Activated naive CD4-positive, alpha-beta T cell treated with anti-CD3 and anti-CD28 coated beads, Interleukin-2, amount 10 ng/mL, durations not matched to agents 7 days and 5 days (primary cell): ENCODE measurements at regions not wholly inside any gene's neighbourhood (a gene's known extent, or its start where the extent isn't known, plus 50 kb on each side); places are given as distances from the start of the nearest gene placed in this dataset.

Experiments used
- CTCF ChIA-PET: fragments of 350-600 bp; sonication (Branson Sonifier 250); formaldehyde crosslinking; loops from one replicate; lab custom pipeline; 2021; ENCODE audit warnings: antibody characterized with exemption; lab: Charles Lee
- DNase-seq: peaks from one replicate; pipeline ENCODE4 v3.0.0-alpha.2; 2020
- H3K27ac Mint-ChIP-seq: one replicate; pipeline ENCODE4 v1.8.0; 2021; ENCODE audit warnings: mild to moderate bottlenecking, moderate library complexity, mixed read lengths
- H3K27me3 Mint-ChIP-seq: one replicate; pipeline ENCODE4 v1.8.0; 2021; ENCODE audit warnings: mild to moderate bottlenecking, mixed read lengths
- H3K36me3 Mint-ChIP-seq: one replicate; pipeline ENCODE4 v1.8.0; 2021; ENCODE audit warnings: mixed read lengths
- H3K4me1 Mint-ChIP-seq: one replicate; pipeline ENCODE4 v1.8.0; 2021; ENCODE audit warnings: mixed read lengths
- H3K4me3 Mint-ChIP-seq: one replicate; pipeline ENCODE4 v1.8.0; 2021; ENCODE audit warnings: mild to moderate bottlenecking, moderate library complexity, mixed read lengths
- H3K9me3 Mint-ChIP-seq: one replicate; pipeline ENCODE4 v1.8.0; 2021; ENCODE audit warnings: mixed read lengths

- CTCF ChIA-PET, result no interaction called here
- H3K9me3 Mint-ChIP-seq, result peaks cover 2% of the 10 kb centered on the region
- DNase-seq, result no peak
- no peaks in the 10 kb centered on the region for H3K4me1 Mint-ChIP-seq
- no peak overlapping the region for H3K27ac Mint-ChIP-seq
- no peak overlapping the region for H3K4me3 Mint-ChIP-seq
- H3K36me3 Mint-ChIP-seq, result no peaks in the 10 kb centered on the region
- H3K27me3 Mint-ChIP-seq, result no peaks in the 10 kb centered on the region
These were observed 202.1 kb downstream of the RNF144A start for GRCh38 chr2:7119132-7119835.

DNA sequence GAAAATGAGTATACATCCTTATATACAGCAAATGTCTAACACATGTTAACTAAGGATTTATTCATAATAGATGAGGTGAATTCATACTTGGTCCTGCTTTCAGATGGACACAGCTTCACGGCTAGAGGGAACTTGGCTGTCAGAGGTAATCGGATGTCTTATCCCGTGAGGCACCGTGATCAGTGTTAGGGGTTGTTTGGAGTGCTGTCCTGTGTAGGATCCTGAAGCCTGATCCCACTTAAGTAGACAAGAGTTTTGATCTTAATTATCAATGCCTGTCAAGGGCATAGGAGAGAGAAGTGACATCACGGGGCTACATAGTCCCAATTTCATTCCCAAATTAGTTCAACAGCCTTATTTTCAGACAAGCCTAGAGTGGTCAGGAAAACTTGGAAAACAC lies 204.6 kb downstream of the RNF144A start:
- H3K27ac Mint-ChIP-seq, result no peak overlapping the region
- H3K4me1 Mint-ChIP-seq, result no peaks in the 10 kb centered on the region
- no peaks in the 10 kb centered on the region for H3K9me3 Mint-ChIP-seq
- DNase-seq, result no peak
- no peaks in the 10 kb centered on the region for H3K36me3 Mint-ChIP-seq
- no peaks in the 10 kb centered on the region for H3K27me3 Mint-ChIP-seq
- CTCF ChIA-PET, result no interaction called here
- H3K4me3 Mint-ChIP-seq, result no peak overlapping the region

DNA sequence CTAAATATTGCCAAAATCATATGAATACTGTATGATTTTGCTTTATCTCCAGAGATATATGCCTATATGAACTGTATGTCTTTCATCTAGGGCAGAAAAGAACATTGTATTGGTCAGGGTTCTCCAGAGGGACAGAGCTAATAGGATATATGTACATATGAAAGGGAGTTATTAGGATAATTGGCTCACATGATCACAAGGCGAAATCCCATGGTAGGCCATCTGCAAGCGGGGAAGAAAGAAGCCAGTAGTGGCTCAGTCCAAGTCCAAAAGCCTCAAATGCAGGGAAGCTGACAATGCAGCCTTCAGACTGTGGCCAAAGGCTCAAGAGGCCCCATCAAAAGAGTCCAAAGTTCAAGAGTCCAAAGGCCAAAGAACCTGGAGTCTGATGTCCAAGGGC lies 209.9 kb downstream of the RNF144A start:
- H3K27ac Mint-ChIP-seq, result no peak overlapping the region
- peaks cover 3% of the 10 kb centered on the region for H3K4me1 Mint-ChIP-seq
- no peaks in the 10 kb centered on the region for H3K27me3 Mint-ChIP-seq
- CTCF ChIA-PET, result interaction anchor here (1.0 kb wide), 1 partner anchor 76 kb away, joined by 3 read pairs; no protein-coding TSS in a partner anchor
- peaks cover 2% of the 10 kb centered on the region for H3K36me3 Mint-ChIP-seq
- H3K4me3 Mint-ChIP-seq, result no peak overlapping the region
- peaks cover 4% of the 10 kb centered on the region for H3K9me3 Mint-ChIP-seq
- DNase-seq, result no peak

GRCh38 chr2:7127687-7128086 lies 210.5 kb downstream of the RNF144A start:
- no peak overlapping the region for H3K27ac Mint-ChIP-seq
- H3K4me1 Mint-ChIP-seq, result peaks cover 3% of the 10 kb centered on the region
- CTCF ChIA-PET, result interaction anchor here (1.0 kb wide), 1 partner anchor 76 kb away, joined by 3 read pairs; no protein-coding TSS in a partner anchor
- H3K27me3 Mint-ChIP-seq, result no peaks in the 10 kb centered on the region
- no peak for DNase-seq
- peaks cover 2% of the 10 kb centered on the region for H3K36me3 Mint-ChIP-seq
- peaks cover 4% of the 10 kb centered on the region for H3K9me3 Mint-ChIP-seq
- no peak overlapping the region for H3K4me3 Mint-ChIP-seq

DNA sequence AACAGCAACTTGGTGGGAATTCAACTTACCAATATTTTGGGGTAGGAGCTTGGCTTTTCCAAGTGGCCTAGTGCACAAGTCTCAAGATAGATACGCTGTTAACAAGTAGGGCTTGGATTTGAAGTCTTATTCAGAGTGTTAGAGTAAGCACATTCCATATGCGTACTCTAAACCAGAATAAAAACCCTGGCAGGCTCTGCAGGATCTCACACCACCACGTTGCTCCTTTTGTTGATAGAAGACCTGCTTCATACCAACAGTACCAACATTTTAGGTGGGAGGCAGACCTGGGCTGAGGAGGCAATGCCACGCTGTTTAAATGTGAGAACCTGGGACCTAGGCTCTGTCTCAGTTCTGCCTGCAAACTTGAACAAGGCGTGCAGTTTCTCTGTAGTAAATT lies 214.0 kb downstream of the RNF144A start:
- Mint-ChIP-seq H3K4me3 (no peak overlapping the region), H3K4me1 (peaks cover 3% of the 10 kb centered on the region), H3K27ac (no peak overlapping the region), H3K36me3 (peaks cover 2% of the 10 kb centered on the region), H3K27me3 (no peaks in the 10 kb centered on the region), H3K9me3 (peaks cover 4% of the 10 kb centered on the region)
- CTCF ChIA-PET, result no interaction called here
- no peak for DNase-seq

DNA sequence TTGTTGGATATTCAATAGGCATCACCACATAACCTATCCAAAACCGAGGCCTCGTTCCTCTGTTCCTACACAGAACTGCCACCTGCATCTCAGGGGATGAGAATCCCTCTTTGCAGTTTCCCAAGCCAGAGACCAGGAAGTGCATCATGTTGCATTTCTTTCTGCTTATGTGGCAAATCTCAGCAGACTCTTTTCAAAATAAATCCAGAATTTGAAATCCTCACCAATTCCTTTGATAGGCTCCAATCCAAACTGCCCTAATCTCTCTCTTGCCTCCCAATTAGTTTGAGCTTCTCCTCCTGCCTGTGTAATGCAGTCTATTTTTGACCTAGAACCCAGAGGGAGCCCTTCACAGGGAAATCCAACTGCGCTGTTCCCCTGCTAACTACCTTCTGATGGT lies 215.5 kb downstream of the RNF144A start:
- H3K4me1 Mint-ChIP-seq, result peaks cover 3% of the 10 kb centered on the region
- no peak overlapping the region for H3K4me3 Mint-ChIP-seq
- H3K9me3 Mint-ChIP-seq, result peaks cover 2% of the 10 kb centered on the region
- peaks cover 2% of the 10 kb centered on the region for H3K36me3 Mint-ChIP-seq
- CTCF ChIA-PET, result no interaction called here
- no peak for DNase-seq
- H3K27me3 Mint-ChIP-seq, result no peaks in the 10 kb centered on the region
- no peak overlapping the region for H3K27ac Mint-ChIP-seq

DNA sequence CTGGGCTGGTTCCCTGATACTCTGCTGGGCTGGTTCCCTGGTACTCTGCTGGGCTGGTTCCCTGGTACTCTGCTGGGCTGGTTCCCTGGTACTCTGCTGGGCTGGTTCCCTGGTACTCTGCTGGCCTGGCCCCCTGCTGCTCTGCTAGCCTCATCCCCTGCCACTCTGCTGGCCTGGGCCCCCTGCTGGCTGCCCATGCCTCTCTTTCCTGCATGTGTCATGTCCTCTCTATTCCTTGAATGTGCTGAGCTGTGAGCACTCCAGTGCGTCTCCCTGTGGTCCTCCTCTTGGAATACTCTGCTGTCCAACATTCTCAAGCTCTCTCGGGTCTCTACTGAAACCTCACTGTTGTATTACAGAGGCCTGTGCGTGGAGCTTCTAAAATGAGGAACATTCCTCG lies 216.3 kb downstream of the RNF144A start:
- no peaks in the 10 kb centered on the region for H3K27me3 Mint-ChIP-seq
- no peak overlapping the region for H3K4me3 Mint-ChIP-seq
- peaks cover under 1% of the 10 kb centered on the region for H3K4me1 Mint-ChIP-seq
- H3K27ac Mint-ChIP-seq, result no peak overlapping the region
- peaks cover under 1% of the 10 kb centered on the region for H3K9me3 Mint-ChIP-seq
- H3K36me3 Mint-ChIP-seq, result peaks cover under 1% of the 10 kb centered on the region
- CTCF ChIA-PET, result interaction anchor here (0.7 kb wide), 1 partner anchor 61 kb away, joined by 4 read pairs; no protein-coding TSS in a partner anchor
- no peak for DNase-seq

- Mint-ChIP-seq H3K27me3 (no peaks in the 10 kb centered on the region), H3K36me3 (no peaks in the 10 kb centered on the region), H3K9me3 (peaks cover 14% of the 10 kb centered on the region), H3K27ac (no peak overlapping the region), H3K4me3 (no peak overlapping the region), H3K4me1 (no peaks in the 10 kb centered on the region)
- CTCF ChIA-PET, result no interaction called here
- DNase-seq, result no peak
These were observed 223.1 kb downstream of the RNF144A start for GRCh38 chr2:7140306-7140705.

DNA sequence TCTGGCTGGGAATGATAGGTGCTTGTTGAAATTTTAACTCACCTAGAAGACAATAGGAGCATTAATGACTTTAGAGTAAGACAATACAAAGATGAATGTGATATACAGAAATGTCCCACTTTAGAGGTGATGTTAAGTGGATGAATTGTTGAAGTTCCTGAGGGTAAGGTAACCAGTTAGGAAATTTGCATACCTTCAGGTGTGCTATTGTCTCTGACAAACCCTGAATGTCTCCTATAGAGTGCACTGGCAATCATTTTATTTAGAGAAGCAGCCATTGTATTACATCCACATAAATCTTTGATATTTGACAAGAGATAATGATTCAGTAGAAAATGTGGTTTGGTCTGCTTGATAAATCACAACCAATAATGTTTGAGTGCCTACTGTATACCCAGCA lies 228.5 kb downstream of the RNF144A start:
- Mint-ChIP-seq H3K27me3 (no peaks in the 10 kb centered on the region), H3K27ac (no peak overlapping the region), H3K36me3 (peaks cover 2% of the 10 kb centered on the region), H3K4me3 (no peak overlapping the region), H3K9me3 (peaks cover 21% of the 10 kb centered on the region), H3K4me1 (no peaks in the 10 kb centered on the region)
- no peak for DNase-seq
- CTCF ChIA-PET, result no interaction called here

DNA sequence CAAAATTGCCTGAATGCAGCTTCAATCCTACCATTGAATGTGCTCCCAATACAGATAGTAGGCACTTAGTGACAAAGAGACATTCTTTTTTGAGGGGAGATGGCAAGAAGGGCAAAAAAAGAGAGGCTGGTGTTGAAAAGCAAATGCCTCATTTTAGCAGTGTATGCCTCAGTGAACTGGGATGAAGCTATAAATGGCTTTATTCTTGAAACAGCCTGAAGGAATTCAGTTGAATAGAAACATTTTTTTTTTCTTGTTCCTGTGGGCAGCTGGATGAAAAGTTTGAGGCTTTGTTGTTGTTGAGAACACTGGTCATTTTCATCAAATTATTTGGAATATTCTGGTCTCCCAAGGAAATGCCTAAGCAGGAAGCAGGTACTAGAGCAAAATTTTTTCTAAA lies 228.9 kb downstream of the RNF144A start:
- no peaks in the 10 kb centered on the region for H3K4me1 Mint-ChIP-seq
- CTCF ChIA-PET, result no interaction called here

DNA sequence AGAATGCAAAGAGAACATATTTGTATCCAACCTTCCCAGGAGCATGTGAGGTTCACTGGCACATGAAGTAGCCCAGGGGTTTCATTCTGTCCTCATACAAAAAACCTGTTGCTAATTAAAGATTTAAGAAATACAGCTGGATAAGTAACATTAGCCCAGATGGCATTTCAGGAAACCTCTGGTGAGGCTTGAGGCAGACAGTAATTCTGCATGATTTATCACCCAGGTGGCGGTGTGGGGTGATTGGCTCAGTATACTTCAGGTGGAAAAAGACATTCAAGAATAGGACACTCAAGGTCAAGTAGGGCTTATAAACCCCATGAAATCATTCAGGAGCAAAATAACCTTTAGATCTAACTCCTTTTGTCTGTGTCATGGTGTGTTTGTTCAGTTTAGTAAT lies 237.4 kb downstream of the RNF144A start:
- CTCF ChIA-PET, result no interaction called here
- Mint-ChIP-seq H3K27ac (no peak overlapping the region), H3K27me3 (no peaks in the 10 kb centered on the region), H3K4me3 (no peak overlapping the region), H3K36me3 (no peaks in the 10 kb centered on the region), H3K9me3 (peaks cover 1% of the 10 kb centered on the region), H3K4me1 (no peaks in the 10 kb centered on the region)
- no peak for DNase-seq

More for the DNA sequence above, 228.9 kb downstream of the RNF144A start:
- Mint-ChIP-seq H3K27me3 (no peaks in the 10 kb centered on the region), H3K36me3 (peaks cover 2% of the 10 kb centered on the region), H3K4me3 (no peak overlapping the region), H3K27ac (no peak overlapping the region), H3K9me3 (peaks cover 19% of the 10 kb centered on the region)
- no peak for DNase-seq

GRCh38 chr2:7161501-7161900 lies 244.3 kb downstream of the RNF144A start:
- Mint-ChIP-seq H3K4me3 (no peak overlapping the region), H3K4me1 (no peaks in the 10 kb centered on the region), H3K36me3 (peaks cover 2% of the 10 kb centered on the region), H3K27me3 (no peaks in the 10 kb centered on the region), H3K9me3 (peaks cover 3% of the 10 kb centered on the region), H3K27ac (no peak overlapping the region)
- DNase-seq, result no peak
- CTCF ChIA-PET, result no interaction called here

DNA sequence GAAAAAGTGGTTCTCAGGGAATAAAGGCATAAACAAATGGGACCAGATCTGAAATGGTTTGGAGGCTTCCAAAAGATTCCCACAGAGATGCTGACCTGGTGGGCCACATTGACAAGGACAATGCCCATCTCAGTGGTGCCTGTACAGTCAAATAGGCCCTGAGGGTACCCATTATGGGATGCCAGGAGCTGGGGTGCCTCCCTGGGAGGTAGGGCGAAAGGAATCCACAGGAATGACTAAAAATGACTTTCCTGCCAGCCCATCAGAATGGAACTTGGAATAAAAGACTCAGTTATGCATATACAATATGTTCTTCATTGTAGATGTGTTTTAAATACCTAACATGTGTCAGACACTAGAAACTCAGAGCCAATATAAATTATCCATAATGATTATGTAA lies 248.5 kb downstream of the RNF144A start:
- Mint-ChIP-seq H3K27me3 (no peaks in the 10 kb centered on the region), H3K4me3 (no peak overlapping the region), H3K36me3 (peaks cover under 1% of the 10 kb centered on the region), H3K27ac (no peak overlapping the region), H3K4me1 (no peaks in the 10 kb centered on the region), H3K9me3 (peaks cover 2% of the 10 kb centered on the region)
- no peak for DNase-seq
- CTCF ChIA-PET, result no interaction called here

GRCh38 chr2:7167801-7168411 lies 250.7 kb downstream of the RNF144A start:
- no peak overlapping the region for H3K27ac Mint-ChIP-seq
- no peaks in the 10 kb centered on the region for H3K36me3 Mint-ChIP-seq

GRCh38 chr2:7169593-7169992 lies 252.4 kb downstream of the RNF144A start:
- Mint-ChIP-seq H3K27ac (no peak overlapping the region), H3K4me3 (no peak overlapping the region), H3K36me3 (no peaks in the 10 kb centered on the region), H3K4me1 (no peaks in the 10 kb centered on the region), H3K27me3 (no peaks in the 10 kb centered on the region), H3K9me3 (no peaks in the 10 kb centered on the region)
- no peak for DNase-seq
- CTCF ChIA-PET, result no interaction called here

More at GRCh38 chr2:7167801-7168411, 250.7 kb downstream of the RNF144A start:
- CTCF ChIA-PET, result no interaction called here
- Mint-ChIP-seq H3K4me1 (no peaks in the 10 kb centered on the region), H3K27me3 (no peaks in the 10 kb centered on the region), H3K9me3 (no peaks in the 10 kb centered on the region), H3K4me3 (no peak overlapping the region)
- no peak for DNase-seq
